AG09309 (cell line): ENCODE measurements at regions not wholly inside any gene's neighbourhood (a gene's known extent, or its start where the extent isn't known, plus 50 kb on each side); places are given as distances from the start of the nearest gene placed in this dataset.

Experiments
- DNase-seq: peaks from one replicate; pipeline ENCODE4 v3.0.0-alpha.2; 2010; ENCODE audit warnings: low read depth
- H3K4me3 ChIP-seq: 2 replicates; pipeline ENCODE4 v1.5.1; 2011; ENCODE audit warnings: mild to moderate bottlenecking, low read depth, low read length, moderate library complexity; ENCODE audit not compliant: control insufficient read depth
- TF ChIP-seq, protein P1 (sequence below): IDR thresholded peaks from 2 replicates; pipeline ENCODE4 v1.5.1; 2011; ENCODE audit warnings: mild to moderate bottlenecking, low read depth, low read length, inconsistent platforms; ENCODE audit not compliant: insufficient read depth, control insufficient read depth; ENCODE audit errors: missing control alignments

GRCh38 chr4:63693321-63693720, 715.9 kb downstream of the TECRL start:
- DNase-seq, result no peak
- no peak overlapping the region for H3K4me3 ChIP-seq
- TF ChIP-seq, protein P1, sequence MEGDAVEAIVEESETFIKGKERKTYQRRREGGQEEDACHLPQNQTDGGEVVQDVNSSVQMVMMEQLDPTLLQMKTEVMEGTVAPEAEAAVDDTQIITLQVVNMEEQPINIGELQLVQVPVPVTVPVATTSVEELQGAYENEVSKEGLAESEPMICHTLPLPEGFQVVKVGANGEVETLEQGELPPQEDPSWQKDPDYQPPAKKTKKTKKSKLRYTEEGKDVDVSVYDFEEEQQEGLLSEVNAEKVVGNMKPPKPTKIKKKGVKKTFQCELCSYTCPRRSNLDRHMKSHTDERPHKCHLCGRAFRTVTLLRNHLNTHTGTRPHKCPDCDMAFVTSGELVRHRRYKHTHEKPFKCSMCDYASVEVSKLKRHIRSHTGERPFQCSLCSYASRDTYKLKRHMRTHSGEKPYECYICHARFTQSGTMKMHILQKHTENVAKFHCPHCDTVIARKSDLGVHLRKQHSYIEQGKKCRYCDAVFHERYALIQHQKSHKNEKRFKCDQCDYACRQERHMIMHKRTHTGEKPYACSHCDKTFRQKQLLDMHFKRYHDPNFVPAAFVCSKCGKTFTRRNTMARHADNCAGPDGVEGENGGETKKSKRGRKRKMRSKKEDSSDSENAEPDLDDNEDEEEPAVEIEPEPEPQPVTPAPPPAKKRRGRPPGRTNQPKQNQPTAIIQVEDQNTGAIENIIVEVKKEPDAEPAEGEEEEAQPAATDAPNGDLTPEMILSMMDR, result no peak

DNA sequence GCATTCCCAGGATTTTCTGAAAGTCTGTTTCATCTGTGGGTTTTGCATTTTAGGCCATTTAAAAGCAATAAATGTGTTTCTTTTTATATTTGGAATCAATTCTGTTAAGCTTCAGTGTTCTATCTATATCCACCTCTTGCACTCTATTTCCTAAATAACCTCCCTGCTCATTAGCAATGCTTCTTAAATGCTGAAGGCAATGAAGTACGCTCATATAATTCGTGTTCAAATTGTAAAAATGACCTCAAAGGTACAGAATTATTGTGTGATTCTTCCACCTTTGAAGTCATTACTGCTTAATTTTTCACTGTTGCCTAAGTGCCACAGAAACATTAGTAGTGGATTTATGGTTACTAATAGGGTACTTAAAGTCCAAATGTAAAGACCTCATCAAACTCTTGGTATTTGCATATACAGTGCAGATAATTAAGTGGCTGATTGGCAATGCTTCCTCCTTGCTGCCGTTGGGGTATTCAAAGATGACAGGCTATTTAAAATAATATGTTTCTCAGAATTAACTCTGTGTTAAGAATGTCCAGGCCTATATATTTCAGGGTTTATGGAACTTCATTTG, 730.8 kb downstream of the TECRL start:
- DNase-seq, result no peak
- TF ChIP-seq, protein P1, result no peak
- no peak overlapping the region for H3K4me3 ChIP-seq

DNA sequence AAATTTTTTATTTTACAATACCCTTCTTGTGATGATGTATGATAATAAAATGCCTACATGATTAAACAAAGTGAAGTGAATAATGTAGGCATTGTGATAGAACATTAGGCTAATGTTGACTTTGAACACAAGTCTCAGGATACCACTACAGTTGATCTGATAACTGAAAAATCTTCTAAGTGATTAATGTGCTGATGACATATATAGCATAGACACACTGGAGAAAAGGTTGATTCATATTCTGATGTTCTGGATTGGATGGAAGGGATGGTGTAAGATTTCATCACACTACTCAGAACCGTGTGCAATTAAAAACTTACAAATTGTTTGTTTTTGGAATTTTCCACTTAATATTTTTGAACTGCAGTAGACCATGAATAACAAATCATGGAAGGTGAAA, 738.5 kb downstream of the TECRL start:
- TF ChIP-seq, protein P1, result no peak

DNA sequence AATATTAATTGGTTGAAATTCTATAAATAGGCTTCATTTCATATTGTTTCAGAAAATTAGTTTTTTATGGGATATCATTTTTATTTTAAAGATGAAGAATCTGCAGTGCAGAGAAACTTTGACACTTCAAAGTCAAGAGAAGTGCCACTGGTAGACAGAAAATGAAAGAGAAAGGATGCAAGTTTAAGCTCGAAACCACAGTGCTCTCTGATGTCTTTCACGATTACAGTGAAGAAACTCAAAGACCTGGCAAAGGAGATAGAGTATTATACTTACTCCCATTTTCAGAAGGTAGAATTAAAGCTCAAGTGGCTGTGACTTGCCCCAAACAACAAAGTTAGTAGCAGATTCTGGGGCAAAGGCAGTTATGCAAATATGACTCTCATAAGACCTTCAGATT, 745.4 kb downstream of the TECRL start:
- TF ChIP-seq, protein P1, result no peak

More for the DNA sequence above, 738.5 kb downstream of the TECRL start:
- H3K4me3 ChIP-seq, result no peak overlapping the region
- no peak for DNase-seq

GRCh38 chr4:63644396-63644795, 764.9 kb downstream of the TECRL start:
- TF ChIP-seq, protein P1, result no peak
- no peak overlapping the region for H3K4me3 ChIP-seq
- no peak for DNase-seq

More for the DNA sequence above, 745.4 kb downstream of the TECRL start:
- DNase-seq, result no peak
- no peak overlapping the region for H3K4me3 ChIP-seq

- TF ChIP-seq, protein P1, result no peak
- DNase-seq, result no peak
- no peak overlapping the region for H3K4me3 ChIP-seq
Observed at GRCh38 chr4:63637270-63637669, 772.0 kb downstream of the TECRL start.
